ENCODE measurements at regions not wholly inside any gene's neighbourhood (a gene's known extent, or its start where the extent isn't known, plus 50 kb on each side); places are given as distances from the start of the nearest gene placed in this dataset.
"Not testable (repeated sequence)": the region's sequence is repeated elsewhere in the genome, so short reads cannot be mapped to it uniquely, and the experiment has no call there.

DNA sequence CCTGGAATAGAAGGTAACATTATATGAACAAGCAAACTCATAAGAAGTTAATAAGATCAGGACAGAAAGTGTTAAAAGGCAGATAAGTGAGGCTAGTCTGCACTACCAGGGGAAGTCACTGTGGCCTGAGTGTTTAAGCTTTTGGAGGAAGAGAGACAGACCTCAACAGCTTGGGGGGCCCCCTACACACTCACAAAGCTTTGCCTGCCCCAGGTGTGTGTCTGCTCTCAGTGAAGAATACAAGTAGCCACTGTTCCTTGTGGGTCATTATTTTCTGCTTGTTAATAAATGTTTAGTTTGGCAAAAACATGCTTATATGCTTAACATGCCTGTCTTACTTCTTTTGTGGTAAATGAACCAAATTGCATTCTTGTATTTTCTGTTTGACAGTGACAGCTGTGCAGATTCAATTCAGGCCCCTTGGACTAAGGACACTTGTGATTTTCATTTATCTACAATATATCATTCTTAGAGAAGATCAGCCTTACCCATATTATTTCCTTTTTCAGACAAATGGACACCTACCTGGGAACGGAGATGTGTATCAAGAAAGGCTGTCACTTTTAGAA, 50.7 kb upstream of the C12orf71 start:
- DNase-seq: no peak

GRCh38 chr12:27140478-27140969, 58.1 kb upstream of the C12orf71 start:
- no peak for DNase-seq

GRCh38 chr12:27142101-27142721, 59.8 kb upstream of the C12orf71 start:
- peak; percentile 78 for DNase-seq

DNA sequence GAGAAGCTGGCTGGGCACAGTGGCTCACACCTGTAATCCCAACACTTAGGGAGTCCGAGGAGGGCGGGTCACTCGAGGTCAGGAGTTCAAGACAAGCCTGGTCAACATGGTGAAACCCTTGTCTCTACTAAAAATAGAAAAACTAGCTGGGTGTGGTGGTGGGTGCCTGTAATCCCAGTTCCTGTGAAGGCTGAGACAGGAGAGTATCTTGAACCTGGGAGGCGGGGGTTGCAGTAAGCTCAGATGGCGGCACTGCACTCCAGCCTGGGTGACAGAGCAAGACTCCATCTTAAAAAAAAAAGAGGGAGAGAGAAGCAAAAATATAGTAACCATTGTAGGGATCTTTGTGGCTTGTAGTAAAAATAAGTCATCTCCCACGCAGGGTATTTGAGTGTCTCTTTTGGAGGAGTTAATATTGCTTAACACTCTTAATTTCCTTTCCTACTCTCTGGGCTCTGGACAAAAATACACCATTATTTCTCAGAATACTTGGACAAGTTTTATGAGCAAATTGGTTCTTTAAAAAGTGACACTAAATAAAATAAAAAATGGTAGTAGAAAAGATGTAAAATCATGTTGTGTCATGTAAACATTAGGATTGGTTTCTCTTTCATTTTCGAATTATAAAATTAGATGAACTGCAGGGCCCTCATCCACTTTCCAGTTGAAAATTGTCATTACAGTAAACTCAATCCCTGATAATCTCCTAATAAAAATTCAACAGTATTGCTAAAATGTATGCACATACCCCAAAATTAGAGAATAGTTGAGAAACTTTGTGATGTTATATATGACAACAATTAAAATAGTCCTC, 61.1 kb upstream of the C12orf71 start:
- no peak for DNase-seq

GRCh38 chr12:27145725-27146124, 63.3 kb upstream of the C12orf71 start:
- DNase-seq: not testable (repeated sequence)

GRCh38 chr12:27148373-27148772, 66.0 kb upstream of the C12orf71 start:
- DNase-seq: no peak

- no peak for DNase-seq
These were observed 66.4 kb upstream of the C12orf71 start for GRCh38 chr12:27148791-27149190.

- no peak for DNase-seq
These were observed 69.1 kb upstream of the C12orf71 start for GRCh38 chr12:27151479-27151878.

DNA sequence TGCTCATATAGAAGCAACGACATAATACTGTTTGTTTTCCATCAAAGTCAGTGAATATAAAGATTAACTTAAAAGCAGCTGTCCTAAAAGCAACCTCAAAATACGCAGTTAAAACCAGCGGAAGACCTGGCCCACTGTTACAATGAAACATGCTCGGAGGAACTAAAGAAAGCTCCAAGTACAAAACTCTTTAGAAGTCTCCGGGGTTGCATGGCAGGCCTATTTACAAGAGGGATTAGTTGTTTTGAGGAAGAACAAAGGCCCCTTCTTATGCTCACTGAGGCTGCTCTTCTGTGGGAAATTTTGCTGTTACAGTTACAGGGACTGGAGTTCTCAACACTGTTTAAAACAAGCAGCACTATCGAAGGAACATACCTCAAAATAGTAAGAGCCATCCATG, 75.9 kb upstream of the C12orf71 start:
- DNase-seq: peak; percentile 48

- DNase-seq: no peak
These were observed 79.3 kb upstream of the C12orf71 start for GRCh38 chr12:27161458-27162228.

GRCh38 chr12:27162229-27162537, 79.8 kb upstream of the C12orf71 start:
- no peak for DNase-seq

- no peak for DNase-seq
These were observed 80.8 kb upstream of the C12orf71 start for GRCh38 chr12:27163048-27163715.

DNA sequence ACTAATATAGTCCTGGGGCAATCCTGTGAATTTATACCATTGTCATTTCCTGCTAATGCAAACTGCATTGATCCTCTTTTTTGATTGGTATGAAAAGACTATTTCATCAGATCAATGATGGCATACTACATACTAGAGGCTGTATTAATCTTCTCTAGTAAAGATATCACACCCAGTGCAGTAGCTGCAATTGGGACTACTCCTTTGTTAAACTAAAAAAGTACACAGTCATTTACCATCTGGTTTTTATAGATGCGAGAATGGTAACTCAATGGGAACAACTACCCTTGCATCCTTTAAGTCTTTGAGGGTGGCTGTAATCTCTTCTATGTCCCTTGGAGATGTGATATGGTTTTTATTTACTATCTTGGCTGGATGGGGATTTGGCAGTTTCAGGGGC, 80.2 kb upstream of the STK38L start:
- no peak for DNase-seq

GRCh38 chr12:27164330-27165040, 79.6 kb upstream of the STK38L start:
- no peak for DNase-seq

- not testable (repeated sequence) for DNase-seq
These were observed 78.1 kb upstream of the STK38L start for GRCh38 chr12:27165958-27166357.

DNA sequence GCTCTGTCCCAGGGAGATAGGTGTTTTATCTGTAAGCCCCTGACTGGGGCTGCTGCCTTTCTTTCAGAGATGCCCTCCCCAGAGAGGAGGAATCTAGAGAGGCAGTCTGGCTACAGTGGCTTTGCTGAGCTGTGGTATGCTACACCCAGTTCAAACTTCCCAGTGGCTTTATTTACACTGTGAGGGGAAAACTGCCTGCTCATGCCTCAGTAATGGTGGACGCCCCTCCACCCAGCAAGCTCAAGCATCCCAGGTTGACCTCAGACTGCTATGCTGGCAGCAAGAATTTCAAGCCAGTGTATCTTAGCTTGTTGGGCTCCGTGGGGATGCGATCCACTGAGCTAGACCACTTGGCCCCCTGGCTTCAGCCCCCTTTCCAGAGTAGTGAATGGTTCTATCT, 72.6 kb upstream of the STK38L start:
- not testable (repeated sequence) for DNase-seq

DNA sequence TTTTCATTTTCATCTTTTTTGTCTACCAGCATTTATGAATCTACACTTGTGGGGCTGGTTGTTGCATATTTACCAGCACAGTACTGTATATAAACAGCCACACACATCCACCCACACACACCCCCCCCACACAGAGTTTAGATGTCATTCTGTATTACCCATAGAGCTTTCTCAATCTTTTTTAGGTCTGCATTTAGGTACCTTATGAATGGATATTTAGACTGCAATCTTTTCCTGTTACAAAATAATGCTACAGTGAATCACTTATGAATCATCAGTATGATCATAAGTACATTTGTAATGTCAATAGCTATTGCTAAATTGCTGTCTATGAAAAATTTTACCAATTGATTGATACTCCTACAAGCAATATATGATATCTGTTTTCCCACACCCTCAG, 67.3 kb upstream of the STK38L start:
- no peak for DNase-seq

- no peak for DNase-seq
These were observed 66.4 kb upstream of the STK38L start for GRCh38 chr12:27177706-27178105.

- DNase-seq: no peak
These were observed 65.8 kb upstream of the STK38L start for GRCh38 chr12:27178255-27178654.

DNA sequence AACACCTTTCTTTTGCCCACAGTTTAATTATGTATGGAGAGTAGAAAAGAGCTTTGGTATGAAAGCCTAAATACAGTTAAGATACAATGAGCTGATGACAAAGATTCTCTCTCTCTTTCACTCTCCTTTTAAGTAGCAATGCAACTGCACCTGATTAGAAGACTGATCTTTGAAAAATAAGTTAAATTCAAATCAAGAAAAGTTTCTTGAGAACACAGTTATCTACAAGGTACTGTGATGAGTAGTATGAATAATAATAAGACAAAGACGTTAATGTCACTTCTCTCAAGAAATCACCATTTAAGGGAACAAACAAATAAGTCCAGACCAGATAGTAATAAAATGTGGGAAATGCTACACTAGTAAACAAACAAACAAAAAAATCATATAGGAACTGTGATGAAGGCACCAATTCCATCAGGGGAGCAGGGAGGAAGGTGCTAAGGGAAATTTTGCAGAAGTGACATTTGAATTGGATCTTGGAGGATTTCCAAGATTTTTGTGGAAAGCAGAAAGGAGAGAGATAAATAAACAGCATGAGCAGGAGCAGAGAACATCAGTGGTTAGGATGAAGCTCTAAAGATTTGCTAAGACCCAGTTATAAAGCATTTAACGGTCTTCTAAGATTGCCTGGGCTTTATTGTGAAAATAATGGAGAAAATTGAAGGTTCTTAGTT, 65.2 kb upstream of the STK38L start:
- no peak for DNase-seq

GRCh38 chr12:27179400-27180214, 64.5 kb upstream of the STK38L start:
- no peak for DNase-seq
